NCI-H748 (cell line): ENCODE measurements at regions not wholly inside any gene's neighbourhood (a gene's known extent, or its start where the extent isn't known, plus 50 kb on each side); places are given as distances from the start of the nearest gene placed in this dataset.

ENCODE experiments used
- DNase-seq: peaks from one replicate; lab custom pipeline; 2025; ENCODE audit not compliant: unreplicated experiment; lab: John Stamatoyannopoulos, UW

GRCh38 chr11:62073061-62073460, 50.8 kb upstream of the INCENP start:
- DNase-seq = no peak

- DNase-seq = no peak
Observed at GRCh38 chr11:62071408-62071807, 52.4 kb upstream of the INCENP start.

DNA sequence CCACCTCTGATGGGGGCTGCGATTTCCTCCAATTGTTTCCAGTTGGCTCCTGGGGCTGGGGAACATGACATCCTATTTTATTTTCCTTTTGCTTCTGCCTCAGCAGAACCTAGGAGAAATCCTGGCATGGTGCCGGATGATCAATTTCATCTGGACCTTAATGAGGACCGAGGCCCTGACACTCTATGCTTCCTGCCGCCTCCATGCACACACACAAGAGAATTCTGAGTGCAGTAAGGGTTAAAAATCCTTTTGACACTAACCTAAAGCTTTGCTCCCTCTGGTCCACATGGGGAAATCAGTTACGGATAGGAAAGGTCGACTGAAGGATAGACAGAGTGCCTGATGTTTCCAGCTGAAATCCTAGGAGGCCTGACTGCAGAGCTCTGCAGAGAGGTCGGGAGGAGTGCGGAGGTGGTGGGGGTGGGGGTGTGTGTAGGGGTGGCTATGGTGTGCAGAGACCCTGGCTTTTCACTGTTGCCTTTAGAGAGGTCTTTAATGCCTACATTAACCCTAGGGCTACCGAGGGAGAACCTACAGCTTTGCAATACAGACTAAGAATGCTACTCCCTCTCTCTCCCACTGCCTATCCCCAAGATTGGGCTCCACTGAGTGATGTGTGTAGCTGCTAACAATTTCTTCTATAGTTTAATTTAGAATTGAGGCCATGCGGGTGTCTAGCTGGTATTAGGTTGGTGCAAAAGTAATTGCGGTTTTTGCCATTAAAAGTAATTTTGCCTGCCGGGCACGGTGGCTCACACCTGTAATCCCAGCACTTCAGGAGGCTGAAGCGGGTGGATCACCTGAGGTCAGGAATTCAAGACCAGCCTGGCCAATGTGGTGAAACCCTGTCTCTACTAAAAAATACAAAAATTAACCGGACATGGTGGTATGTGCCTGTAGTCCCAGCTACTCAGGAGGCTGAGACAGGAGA, 53.6 kb upstream of the INCENP start:
- no peak for DNase-seq

DNA sequence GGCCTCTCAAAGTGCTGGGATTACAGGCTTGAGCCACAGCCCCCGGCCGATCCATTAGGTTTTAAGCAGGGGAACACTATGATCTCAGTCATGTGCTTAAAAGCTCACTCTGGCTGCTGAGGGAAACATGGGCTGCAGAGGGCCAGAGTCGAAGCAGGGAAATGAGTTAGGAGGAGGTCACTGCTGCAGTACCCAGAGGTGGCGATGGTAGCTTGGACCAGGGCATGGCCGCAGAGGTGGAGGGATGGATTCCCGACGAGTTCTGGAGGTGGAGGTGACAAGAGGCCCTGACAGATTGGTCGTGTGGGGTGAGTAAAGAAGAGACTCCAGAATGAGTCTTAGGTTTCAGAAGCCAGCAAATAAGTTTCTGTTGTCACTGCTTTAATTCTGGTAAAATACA, 54.4 kb upstream of the INCENP start:
- DNase-seq = no peak

DNA sequence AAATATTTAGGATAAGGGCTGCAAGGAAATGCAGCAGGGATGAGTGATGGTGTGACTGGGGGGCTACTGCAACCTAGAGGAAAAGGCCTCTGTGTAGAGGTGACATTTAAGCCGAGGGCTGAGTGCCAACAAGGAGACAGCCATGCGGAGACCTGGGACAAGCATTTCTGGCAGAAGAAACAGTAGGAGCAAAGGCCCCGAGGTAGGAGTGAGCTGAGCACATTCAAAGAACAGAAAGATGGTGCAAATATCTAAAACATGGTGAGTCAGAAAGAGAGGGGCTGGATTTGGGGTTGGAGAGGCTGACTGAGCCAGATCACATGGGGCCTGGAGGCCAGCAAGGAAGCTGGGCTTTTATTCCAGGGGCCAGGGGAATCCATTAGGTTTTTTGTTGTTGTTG, 55.1 kb upstream of the INCENP start:
- DNase-seq = no peak

- no peak for DNase-seq
Observed at GRCh38 chr11:62067741-62068140, 56.1 kb upstream of the INCENP start.

- no peak for DNase-seq
Observed at GRCh38 chr11:62064221-62064620, 59.6 kb upstream of the INCENP start.

DNA sequence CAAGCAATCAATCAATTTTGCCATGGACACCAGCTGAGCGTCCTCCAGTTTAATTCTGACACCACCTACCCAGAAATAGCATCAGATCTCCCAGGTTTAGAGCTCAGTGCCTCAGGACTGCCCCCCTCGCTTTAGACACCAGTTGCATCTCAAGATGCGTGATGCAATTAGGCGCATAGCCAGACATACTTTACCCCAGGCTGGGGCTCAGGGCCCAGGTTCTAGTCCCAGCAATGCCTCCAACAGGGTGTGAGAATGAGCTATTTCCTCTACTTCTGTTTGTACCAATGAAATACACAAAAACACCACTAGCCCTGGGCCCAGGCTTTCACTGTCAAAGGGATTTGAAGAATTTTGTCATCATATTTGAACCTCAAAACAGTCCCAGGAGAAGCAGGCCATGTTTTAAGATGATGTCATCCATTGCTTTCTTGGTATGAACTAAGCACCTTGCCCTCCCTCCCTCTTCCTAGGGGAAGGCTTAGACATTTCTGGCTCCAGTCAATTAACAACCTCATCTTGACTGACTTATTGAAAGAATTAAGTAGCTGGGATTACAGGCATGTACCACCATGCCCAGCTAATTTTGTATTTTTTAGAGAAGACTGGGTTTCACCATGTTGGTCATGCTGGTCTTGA, 61.5 kb upstream of the INCENP start:
- no peak for DNase-seq

DNA sequence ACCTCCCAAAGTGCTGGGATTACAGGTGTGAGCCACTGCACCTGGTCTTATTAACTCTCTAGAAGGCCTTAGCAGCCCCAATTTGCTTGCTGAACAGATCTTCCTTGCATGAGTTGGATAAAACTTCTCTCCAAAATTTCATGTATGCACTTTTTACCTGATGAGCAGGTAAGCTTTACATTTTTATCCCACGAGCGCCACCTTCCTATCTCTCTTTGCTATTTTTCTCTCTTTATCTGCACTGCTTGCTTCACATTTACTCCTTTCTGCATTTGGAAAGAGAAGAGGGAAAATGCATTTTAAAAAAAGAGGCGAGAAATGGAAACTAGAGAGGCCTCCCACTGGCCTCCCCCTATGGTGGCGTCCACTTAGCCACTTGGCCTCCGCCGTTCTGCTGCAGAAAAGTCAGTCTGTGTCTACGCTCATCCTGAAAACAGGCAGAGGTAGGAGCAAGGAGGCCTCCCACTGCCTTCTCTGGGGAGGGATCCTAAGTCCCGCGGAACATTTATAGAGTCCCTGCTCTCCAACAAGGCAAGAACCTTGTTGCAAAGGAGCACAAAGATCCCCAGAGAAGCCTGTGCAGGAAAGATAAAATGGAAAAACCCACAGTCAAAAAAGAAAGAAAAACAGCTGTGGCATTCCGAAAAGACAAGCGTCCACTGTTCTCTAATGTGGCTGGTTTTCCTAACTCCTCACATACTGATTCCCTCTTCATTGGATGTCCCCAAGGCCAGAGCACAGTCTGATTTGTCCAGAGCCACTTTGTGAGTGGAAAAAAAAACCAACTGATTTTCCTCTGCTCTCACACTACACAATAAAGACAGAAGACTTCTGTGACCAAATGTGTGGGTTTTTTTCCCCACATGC, 62.2 kb upstream of the INCENP start:
- DNase-seq = no peak

GRCh38 chr11:62057069-62057468, 66.7 kb upstream of the INCENP start:
- no peak for DNase-seq

DNA sequence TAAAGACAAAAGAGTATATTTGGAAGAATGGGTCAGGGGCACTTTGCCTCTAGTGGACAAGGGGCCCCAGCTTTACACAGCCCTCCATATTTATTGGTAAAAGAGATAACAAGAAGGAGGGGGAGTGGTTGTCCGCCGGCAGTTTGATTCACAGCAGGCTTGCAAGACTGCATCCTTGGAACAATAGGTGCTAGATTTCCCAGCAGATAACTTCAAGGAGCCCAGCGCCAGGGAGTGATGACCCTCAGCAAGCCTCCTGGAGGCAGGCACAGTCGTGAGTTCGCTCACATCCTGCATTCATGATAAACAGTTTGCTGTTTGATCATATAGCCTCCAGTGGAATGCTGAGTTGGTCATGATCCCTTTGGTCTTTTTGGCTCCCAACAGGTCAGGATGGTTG, 67.8 kb upstream of the INCENP start:
- DNase-seq = no peak

GRCh38 chr11:62054484-62055121, 69.2 kb upstream of the INCENP start:
- DNase-seq = peak; percentile 35

DNA sequence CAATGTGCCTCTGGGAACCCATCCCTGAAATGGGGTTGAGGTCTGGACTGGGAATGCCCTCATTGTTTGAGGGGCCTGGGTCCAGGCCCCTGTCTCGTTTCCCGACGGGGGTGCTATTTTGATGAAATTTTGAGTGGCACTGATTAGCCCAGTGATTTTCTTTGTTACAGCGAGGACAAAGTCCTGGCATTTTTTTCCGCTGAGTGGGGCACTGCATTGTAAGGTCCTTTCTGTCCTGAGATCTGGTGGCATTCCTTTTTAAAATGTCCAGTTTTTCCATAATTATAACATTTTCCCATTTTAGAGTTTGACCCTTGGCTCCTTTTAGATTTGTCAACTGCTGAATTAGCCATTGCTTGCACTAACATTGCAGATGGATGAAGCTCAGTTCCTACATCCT, 69.7 kb upstream of the INCENP start:
- no peak for DNase-seq

DNA sequence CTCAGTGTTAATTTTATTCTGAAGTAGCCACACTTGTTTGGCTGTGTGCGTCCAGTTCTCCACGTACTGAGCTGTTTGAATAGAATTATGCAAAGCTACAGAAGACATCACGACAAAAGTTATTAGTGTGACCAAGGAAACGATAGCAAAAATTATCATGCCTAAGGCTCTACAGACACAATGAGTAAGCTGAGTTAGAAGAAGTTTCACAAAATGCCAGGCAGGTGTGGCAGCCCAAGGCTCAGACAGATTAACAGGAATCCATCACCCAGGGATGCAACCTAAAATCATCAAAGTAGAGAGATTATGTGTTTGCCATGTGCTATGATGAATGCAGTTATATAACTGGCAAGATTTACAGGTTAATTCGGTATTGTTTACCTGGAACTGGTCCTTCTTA, 73.1 kb upstream of the INCENP start:
- no peak for DNase-seq

DNA sequence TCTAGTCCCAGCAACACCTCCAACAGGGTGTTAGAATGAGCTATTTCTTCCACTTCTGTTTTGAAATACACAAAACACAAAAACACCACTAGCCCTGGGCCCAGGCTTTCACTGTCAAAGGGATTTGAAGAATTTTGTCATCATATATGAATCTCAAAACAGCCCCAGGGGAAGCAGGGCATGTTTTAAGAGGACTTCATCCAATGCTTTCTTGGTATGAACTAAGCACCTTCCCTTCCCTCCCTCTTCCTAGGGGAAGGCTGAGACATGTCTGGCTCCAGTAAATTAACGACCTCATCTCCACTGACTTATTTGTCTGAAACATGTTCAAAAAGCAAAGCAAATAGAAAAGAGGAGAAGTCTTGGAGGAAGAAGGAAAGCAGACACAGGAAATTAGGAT, 75.7 kb upstream of the INCENP start:
- DNase-seq = no peak

GRCh38 chr11:62046568-62047100, 77.2 kb upstream of the INCENP start:
- no peak for DNase-seq

DNA sequence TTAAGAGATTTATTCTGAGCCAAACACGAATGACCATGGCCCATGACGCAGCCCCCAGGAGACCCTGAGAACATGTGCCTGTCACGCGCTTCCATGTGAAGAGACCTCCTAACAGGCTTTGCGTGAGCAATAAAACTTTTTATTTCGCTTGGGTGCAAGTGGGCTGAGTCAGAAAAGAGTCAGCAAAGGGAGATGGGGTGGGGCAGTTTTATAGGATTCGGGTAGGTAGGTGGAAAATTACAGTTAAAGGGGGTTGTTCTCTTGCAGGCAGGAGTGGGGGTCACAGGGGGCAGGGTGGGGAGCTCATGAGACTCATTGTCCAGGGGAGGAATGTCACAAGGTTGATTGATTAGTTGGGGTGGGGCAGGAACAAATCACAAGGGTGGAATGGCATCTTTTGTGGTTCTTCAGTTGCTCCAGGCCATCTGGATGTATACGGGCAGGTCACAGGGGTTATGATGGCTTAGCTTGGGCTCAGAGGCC, 77.2 kb upstream of the FTH1 start:
- DNase-seq = no peak

GRCh38 chr11:62035293-62035692, 67.9 kb upstream of the FTH1 start:
- no peak for DNase-seq

- DNase-seq = no peak
Observed at GRCh38 chr11:62034036-62034338, 66.6 kb upstream of the FTH1 start.

DNA sequence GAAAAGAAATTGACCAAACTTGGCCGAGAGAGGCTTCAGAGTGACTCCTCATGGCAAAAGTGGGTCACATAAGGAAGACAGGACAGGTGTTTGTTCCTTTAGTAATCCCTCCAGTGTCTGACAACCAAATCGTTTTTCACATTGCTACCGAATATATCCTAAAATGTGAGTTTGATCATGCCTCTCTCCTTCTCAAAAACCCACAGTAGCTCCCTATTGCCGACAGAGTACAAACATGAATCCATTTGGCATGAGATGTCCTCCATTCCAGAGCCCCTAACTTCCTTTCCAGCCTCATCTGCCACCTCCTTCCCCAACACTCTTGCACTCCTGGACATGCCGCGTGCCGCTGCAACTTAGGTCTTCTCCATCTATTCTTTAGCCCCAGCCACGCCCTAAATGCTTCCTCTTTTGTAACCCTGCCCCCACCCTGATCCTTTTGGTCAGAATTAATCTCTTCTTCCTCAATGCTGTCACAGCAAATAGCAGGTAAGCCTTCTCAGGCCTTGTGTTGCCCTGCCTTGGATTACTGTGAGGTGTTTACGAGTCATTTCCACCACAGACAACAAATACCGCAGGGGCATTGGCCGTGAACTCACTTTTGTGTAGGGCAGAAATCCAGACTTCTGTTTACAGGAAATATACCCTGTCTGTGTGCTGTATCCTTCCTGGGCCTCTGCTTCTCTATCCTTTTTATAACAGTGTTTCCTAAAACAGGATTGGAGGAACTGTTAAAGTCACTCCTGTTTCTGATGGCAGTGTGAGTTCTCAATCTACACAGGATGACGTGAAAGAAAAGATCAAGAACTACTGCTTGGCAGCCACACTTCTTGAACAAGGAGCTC, 66.0 kb upstream of the FTH1 start:
- no peak for DNase-seq
